GM18520 (cell line): ENCODE measurements at regions not wholly inside any gene's neighbourhood (a gene's known extent, or its start where the extent isn't known, plus 50 kb on each side); places are given as distances from the start of the nearest gene placed in this dataset.
"Not testable (repeated sequence)": the region's sequence is repeated elsewhere in the genome, so short reads cannot be mapped to it uniquely, and the experiment has no call there.

ENCODE experiments used
- ATAC-seq: cut with Tn5 transposase; IDR thresholded peaks from one replicate; pipeline ENCODE4 v1.9.1; 2021; ENCODE audit not compliant: unreplicated experiment

DNA sequence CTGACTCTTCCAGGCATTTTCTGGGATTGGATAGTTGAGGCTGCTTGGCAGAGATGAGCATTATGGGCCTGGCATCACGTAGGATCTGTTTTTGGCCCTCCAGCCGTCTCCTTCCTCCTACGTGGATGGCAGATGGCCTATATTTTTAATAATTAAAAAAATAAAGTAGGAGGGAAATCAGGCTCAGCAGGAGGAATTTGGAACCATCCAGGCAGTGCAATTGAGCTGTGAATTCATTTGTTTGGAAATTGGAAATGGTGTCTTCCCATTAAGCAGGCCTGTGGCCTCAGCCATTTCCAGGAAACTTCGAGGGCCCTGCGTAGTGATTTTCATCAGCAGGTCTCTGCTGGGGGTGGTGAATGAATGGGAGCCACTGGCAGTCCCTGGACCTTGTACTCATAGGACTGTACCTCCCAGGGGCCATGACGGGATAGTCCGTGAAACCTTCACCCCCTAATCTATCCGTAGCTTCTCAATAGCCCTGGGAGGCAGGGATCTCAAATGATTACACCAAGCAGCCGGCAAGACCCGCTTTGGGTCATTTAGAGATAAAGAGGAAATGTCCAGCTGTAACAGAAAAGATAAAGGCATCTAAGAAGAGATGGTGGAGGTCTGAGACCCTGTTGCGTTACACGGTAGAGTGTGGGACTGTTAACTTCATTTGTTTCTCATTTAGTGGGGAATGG is 73.1 kb upstream of the TNP1 start:
- no peak for ATAC-seq

DNA sequence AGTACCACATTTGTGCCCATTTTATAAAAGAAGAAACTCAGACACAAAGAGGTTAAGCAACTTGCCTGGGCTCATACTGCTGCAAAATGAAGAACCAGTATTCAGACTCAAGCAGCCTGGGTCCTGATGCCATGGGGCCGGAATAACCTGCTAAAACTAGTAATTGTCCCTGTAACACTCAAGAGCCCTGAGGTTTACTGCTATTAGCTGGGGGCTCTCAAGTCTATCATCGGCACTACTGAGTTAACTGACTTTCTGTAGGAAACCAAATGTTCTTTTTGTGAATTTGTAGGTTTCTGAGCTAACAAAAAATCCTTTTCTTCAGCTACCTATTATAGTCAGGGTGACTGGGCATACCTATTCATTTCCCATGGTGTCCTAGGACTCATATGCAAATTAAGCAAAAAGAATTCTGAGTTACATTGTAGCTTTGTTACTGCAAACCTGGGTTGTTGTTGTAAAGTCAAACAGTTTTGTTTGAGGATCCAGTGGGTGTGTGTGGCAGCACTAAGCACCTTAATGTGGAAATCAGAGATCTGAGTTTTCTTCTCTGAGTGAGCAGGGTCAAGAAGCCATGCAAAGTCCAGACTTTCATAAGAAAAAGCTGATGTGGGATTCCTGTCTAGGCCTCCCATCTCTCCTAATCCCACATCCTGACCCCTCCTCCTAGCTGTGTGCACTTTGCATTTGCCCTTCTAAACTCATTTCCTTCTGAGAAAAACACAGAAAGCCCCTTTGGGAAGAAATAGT is 72.4 kb upstream of the TNP1 start:
- no peak for ATAC-seq

- ATAC-seq = no peak
These were observed 70.9 kb upstream of the TNP1 start for GRCh38 chr2:216930716-216931115.

DNA sequence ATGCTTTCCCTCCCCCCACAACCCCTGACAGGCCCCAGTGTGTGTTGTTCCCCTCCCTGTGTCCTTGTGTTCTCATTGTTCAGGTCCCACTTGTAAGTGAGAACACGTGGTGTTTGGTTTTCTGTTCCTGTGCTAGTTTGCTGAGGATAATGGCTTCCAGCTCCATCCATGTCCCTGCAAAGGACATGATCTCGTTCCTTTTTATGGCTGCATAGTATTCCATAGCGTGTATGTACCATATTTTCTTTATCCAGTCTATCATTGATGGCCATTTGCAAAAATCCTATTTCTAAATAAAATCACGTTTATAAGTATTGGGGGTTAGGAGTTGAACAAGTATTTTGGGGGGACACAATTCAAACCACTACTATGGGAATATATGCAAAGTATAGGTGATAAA is 69.5 kb upstream of the TNP1 start:
- not testable (repeated sequence) for ATAC-seq

- no peak for ATAC-seq
These were observed 67.3 kb upstream of the TNP1 start for GRCh38 chr2:216927163-216927562.

- no peak for ATAC-seq
These were observed 65.9 kb upstream of the TNP1 start for GRCh38 chr2:216925636-216926366.

DNA sequence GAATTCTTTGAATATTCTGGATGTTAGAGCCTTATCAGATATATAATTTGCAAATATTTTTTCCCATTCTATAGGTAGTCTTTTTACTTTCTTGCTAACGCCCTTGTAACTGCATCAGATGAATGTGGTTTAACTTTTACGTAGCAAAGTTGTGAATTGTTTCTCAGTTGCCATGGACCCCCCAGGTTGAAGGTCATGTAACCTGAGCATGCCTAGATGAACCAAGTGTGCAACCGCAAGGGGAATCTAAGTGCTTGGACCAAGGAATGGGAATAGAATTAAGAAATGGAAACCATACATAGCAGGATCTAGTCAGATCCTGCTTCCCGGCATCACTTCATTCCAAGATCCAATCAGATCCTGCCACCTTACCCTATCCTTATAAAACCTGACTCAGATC is 65.1 kb upstream of the TNP1 start:
- ATAC-seq = no peak

DNA sequence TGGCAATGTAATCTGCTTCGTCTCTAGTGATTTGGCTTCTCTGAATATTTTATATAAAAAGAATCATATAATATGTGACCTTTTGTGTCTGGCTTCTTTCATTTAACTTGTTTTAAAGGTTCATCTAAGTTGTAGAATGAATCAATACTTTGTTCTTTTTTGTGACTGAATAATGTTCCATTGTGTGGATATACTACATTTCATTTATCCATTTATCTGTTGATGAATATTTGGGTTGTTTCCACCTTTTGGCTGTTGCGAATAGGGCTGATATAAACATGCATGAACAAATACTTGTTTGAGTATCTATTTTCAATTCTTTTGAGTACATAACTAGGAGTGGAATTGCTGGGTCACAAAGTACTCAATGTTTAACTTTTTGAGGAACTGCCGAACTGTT is 63.8 kb upstream of the TNP1 start:
- no peak for ATAC-seq

- peak; percentile 52 for ATAC-seq
These were observed 62.4 kb upstream of the TNP1 start for GRCh38 chr2:216922175-216922780.

DNA sequence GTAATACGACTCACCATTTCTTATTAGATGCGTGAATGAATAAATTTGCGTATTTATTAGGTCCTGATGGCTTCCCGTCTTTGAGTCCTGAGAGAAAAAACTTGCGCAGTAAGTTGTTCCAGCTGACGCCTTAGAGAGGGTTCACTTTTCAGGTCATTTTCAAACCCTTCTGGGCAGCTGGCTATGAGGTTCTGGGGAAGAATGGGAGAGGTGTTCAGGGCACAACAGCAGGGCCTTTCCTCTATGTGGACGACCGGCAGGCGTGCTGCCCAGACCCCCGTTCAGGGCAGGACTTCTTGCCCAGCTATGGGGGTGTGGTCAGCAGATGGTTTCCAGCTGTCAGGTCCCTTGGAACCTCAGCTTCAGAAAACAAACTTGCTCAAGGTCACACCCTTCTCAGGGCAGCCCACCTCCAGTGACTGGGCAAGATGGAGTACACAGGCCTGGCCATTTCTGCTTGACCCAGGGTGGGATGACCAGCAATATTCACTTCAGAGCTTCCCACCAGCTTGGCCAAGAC is 61.1 kb upstream of the TNP1 start:
- ATAC-seq = no peak

DNA sequence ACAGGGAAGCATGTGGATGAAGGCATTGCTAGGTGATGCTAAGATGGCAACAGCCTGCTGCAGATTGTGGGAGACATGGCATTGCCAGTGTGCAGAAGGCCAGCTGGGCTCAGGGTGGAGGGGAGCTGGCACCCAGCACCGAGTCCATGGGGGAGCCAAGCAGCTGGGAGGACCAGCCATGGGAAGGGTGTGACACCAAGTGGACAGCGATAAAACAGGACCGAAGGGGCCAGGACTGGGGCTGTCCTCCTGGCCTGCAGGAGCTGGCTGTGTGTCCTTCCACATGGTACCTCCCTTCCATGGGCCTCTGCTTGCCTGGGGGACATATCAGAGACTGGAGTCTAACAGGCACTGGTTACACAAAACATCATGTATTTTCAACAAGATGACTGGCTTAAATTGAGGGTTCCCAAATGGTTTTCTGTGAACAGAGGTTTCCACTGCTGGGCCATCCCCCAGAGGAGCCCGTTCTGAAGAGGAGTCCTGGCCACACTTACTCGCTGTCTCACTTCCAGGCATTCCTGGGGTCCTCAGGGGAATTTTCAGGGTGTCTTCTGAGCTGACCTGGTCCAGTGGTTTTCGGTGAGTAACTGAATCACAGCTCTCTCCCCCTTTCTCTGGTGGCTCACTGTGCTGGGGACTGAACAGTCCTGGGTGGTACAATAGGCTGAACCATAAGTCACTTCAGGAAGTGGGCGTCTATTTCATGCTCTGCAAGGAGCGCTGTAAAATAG is 60.4 kb upstream of the TNP1 start:
- ATAC-seq = no peak

DNA sequence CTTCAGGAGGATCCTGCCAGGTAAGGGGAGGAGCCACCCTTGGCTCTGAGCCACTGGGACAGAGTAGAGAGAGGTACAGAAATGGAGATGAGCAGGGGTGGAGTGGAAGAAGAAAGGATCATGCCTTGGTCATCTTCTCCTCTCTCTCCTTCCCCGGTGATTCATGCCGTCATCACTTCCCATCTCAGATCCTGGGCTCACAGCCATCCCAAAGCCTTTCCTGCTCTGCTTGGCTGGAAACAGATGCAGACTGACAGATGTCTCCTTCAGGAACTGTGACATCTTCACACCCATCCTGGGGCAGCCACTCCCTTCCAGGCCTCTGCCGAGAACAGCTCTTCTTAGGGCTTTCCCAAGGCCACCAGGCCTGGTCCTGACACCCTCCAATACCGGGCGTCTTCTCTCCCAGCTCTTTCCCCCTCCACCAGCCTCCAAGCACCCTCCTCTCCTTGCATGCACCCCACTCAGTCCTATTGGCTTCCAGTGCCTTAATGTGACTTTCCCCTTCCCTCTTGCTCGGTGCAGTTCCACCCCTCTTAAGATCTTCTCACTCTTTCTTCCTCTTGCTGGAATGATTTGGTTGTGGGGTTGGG is 58.3 kb upstream of the TNP1 start:
- ATAC-seq = no peak

DNA sequence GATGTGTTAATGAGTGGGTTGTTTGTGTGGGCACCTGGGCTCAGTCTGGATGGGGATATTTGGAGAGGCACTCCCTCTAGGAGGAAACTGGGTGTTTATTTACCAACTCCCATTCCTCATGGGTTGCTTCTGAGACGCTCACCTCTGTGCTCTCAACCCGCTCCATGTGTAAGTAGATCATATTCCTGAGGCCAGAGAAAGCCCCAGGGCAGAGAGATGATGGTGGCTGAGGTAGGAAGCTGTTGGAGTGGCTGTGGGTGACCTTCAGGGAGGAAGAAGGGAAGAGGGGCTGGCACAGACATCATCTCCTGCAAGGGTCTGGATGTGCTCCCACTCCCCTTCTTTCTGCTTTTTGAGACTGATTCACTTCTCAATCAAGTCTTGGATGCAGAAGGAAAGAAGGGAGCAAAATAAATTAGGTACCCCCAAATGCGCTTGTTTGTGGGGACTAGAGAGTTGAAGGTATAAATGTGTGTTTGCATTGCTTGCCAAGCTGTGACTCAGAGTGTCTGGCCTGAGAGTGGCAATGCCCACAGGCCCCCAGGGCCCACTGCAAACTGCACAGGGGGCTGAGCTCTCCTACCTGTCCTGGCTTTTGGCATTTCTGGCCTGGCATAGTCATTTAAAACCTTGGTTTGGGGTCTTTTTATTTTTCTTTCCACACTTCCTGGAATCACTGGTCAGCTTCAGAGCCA is 57.2 kb upstream of the TNP1 start:
- no peak for ATAC-seq

- ATAC-seq = no peak
These were observed 55.8 kb upstream of the TNP1 start for GRCh38 chr2:216915557-216916150.

- ATAC-seq = no peak
These were observed 54.6 kb upstream of the TNP1 start for GRCh38 chr2:216914491-216914890.

- no peak for ATAC-seq
These were observed 52.0 kb upstream of the TNP1 start for GRCh38 chr2:216911886-216912285.

DNA sequence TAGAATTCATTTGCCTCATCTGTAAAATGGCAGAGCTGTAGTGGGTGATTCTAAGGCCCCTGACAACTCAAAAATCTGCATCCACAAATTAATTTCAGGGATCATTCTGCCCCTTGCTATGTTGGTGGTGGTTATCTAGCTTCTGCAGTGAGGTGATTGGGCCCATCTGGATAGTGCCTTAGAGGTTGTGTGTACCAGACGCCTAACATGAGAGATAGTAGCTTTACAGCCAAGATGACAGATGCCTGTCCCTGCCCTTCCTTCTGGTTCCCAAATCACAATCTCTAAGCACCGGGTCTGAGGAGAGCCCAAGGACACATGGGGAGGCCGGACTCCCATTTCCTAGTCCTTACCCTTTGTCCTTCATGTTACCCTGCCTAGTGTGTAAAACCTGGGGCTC is 51.1 kb upstream of the TNP1 start:
- no peak for ATAC-seq

DNA sequence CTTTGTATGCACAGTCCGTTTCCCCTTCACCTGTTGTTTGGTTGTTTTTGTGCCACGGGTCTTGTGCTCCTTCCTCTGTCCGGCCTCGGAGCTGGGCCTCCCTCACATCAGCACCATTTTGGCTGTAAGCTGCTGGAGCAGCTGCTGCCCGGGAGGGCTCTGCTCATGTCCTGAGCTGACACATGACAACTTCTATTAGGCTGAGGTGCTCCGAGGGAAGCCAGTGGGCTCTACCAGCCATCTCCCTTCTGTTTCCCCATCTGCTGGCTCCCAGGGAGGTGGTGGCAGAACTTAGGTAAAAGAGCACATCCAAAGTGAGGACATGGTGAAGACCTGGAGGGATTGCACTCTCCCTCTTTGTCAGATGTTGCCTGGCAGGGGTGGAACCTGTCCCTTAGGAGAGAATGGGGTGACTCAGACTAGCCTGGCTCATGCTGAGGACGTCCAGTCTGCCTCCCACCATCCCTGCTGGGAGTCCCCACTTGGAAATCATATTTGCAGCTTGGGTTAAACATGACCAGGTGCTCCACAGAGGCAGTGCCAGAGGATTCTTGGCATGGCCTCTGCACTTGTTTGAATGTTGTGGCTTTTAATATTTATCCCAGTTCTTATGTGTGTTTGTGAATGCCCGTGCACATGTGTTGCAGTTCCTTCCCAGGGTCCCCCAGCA is 49.8 kb upstream of the TNP1 start:
- no peak for ATAC-seq
